ENCODE measurements at regions not wholly inside any gene's neighbourhood (a gene's known extent, or its start where the extent isn't known, plus 50 kb on each side); places are given as distances from the start of the nearest gene placed in this dataset.

DNA sequence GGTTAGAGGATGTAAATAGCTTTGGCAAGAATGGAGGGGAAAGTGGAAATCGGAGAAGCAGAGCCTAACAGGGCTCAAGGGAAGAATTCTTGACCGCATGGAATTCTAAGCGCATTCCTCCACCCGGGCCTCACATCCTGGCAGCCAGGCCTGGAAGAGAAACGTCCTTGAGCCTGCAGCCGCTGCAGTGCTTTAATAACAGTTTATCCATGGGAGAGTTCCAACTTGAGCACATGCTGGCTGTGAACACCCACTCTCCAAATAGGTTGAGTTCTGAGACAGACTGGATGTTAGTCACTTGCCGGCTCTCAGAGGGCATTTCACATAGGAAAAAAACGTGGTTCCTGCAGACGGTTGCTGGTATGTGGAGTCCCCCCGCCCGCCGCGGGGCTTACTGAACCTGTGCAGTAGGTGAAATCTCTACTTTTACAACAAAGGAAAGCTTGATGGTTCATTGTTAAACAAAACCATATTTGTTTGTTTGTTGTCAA lies 61.4 kb upstream of the STEAP1B start (continued):
- TF ChIP-seq HOXB5 (CRISPR knock-in tag; IDR thresholded peaks at IDR 0.05) = no peak
- no peak for TF ChIP-seq RARB (CRISPR knock-in tag; IDR thresholded peaks at IDR 0.05)
- no peak for TF ChIP-seq TFCP2L1 (CRISPR knock-in tag; IDR thresholded peaks at IDR 0.05)
- no peak for TF ChIP-seq RNF2 (IDR thresholded peaks at IDR 0.05; ENCODE audit: borderline replicate concordance, low read depth)
- no peak for TF ChIP-seq HOXA7 (CRISPR knock-in tag; IDR thresholded peaks at IDR 0.05)
- no peak for TF ChIP-seq POLR2A (IDR thresholded peaks at IDR 0.05; ENCODE audit: low read length)
- TF ChIP-seq, protein P1, sequence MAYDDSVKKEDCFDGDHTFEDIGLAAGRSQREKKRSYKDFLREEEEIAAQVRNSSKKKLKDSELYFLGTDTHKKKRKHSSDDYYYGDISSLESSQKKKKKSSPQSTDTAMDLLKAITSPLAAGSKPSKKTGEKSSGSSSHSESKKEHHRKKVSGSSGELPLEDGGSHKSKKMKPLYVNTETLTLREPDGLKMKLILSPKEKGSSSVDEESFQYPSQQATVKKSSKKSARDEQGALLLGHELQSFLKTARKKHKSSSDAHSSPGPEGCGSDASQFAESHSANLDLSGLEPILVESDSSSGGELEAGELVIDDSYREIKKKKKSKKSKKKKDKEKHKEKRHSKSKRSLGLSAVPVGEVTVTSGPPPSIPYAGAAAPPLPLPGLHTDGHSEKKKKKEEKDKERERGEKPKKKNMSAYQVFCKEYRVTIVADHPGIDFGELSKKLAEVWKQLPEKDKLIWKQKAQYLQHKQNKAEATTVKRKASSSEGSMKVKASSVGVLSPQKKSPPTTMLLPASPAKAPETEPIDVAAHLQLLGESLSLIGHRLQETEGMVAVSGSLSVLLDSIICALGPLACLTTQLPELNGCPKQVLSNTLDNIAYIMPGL (CRISPR knock-in tag; IDR thresholded peaks at IDR 0.05; ENCODE audit: borderline replicate concordance) = no peak
- peak; percentile 29; the same call in 1 of the 2 replicates for TF ChIP-seq GATA3 (IDR thresholded peaks at IDR 0.05; ENCODE audit: borderline replicate concordance)
- peak; percentile 66; the same call in 1 of the 2 replicates for TF ChIP-seq HOXB13 (CRISPR knock-in tag; IDR thresholded peaks at IDR 0.05; ENCODE audit: low read depth)
- TF ChIP-seq KDM1A (IDR thresholded peaks at IDR 0.05; ENCODE audit: low read depth) = no peak
- no peak for TF ChIP-seq MYC (IDR thresholded peaks at IDR 0.05; ENCODE audit: borderline replicate concordance, low read length)
- TF ChIP-seq EHMT2 (IDR thresholded peaks at IDR 0.05; ENCODE audit: low read depth) = no peak
- TF ChIP-seq, protein P2, sequence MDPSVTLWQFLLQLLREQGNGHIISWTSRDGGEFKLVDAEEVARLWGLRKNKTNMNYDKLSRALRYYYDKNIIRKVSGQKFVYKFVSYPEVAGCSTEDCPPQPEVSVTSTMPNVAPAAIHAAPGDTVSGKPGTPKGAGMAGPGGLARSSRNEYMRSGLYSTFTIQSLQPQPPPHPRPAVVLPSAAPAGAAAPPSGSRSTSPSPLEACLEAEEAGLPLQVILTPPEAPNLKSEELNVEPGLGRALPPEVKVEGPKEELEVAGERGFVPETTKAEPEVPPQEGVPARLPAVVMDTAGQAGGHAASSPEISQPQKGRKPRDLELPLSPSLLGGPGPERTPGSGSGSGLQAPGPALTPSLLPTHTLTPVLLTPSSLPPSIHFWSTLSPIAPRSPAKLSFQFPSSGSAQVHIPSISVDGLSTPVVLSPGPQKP (IDR thresholded peaks at IDR 0.05; ENCODE audit: low read depth, low read length) = no peak
- TF ChIP-seq RFX5 (IDR thresholded peaks at IDR 0.05) = no peak
- no peak for TF ChIP-seq FOSB (CRISPR knock-in tag; IDR thresholded peaks at IDR 0.05)
- no peak for TF ChIP-seq JUNB (IDR thresholded peaks at IDR 0.05)
- no peak for TF ChIP-seq TP53 (CRISPR knock-in tag; IDR thresholded peaks at IDR 0.05)
- TF ChIP-seq CHD2 (IDR thresholded peaks at IDR 0.05; ENCODE audit: low read length, partially characterized antibody) = no peak
- TF ChIP-seq, protein P3, sequence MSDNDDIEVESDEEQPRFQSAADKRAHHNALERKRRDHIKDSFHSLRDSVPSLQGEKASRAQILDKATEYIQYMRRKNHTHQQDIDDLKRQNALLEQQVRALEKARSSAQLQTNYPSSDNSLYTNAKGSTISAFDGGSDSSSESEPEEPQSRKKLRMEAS (IDR thresholded peaks at IDR 0.05) = peak; percentile 79

DNA sequence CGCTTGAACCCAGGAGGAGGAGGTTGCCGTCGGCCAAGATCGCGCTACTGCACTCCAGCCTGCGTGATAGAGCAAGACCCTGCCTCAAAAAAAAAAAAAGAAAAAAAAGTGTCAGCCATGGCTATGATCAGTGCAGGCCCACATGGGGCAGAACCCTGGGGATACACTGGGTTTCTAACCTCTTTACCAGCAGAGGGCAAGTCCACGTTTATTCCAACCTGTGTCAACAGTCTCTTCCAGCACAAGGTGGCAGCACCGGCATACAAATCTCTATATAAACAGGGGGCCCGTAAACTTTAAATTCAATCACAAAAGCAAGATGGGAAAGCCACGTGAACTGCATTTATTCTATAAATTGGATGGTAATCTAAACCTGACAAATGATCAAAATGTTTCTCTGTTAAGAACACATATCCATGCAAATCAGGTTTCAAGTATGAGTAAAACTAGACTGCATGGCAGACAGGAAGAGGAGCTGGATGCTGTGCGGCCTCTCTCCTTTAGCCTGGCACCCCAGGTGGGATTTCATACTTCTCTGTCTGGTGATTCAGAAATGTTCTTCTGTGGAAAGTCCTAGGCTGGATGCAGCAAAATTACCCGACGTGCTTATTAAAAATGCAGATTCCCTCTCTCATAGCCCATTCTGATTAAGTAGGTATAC lies 60.0 kb upstream of the STEAP1B start:
- 38% methylated on average over 13 of the region's 13 CpGs for WGBS (ENCODE audit: missing lambda C conversion rate)
- CTCF ChIA-PET = interaction anchor here (0.5 to 10.2 kb wide), 80 partner anchors 9 to 694 kb away, joined by 3 to 477 read pairs (median 4); partner anchors contain the start of genes IL6 and KLHL7
- DNase-seq (ENCODE audit: low read depth in 1 of 2, low spot score in 1 of 2) = peak; percentile 80 to 85
- no peak for FAIRE-seq
- H3K4me2 ChIP-seq = peak overlapping the region; percentile 4; the same call in 1 of the 3 replicates
- TF ChIP-seq, protein P4, sequence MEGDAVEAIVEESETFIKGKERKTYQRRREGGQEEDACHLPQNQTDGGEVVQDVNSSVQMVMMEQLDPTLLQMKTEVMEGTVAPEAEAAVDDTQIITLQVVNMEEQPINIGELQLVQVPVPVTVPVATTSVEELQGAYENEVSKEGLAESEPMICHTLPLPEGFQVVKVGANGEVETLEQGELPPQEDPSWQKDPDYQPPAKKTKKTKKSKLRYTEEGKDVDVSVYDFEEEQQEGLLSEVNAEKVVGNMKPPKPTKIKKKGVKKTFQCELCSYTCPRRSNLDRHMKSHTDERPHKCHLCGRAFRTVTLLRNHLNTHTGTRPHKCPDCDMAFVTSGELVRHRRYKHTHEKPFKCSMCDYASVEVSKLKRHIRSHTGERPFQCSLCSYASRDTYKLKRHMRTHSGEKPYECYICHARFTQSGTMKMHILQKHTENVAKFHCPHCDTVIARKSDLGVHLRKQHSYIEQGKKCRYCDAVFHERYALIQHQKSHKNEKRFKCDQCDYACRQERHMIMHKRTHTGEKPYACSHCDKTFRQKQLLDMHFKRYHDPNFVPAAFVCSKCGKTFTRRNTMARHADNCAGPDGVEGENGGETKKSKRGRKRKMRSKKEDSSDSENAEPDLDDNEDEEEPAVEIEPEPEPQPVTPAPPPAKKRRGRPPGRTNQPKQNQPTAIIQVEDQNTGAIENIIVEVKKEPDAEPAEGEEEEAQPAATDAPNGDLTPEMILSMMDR (IDR thresholded peaks at IDR 0.05) = peak; percentile 99
- TF ChIP-seq, protein P5, sequence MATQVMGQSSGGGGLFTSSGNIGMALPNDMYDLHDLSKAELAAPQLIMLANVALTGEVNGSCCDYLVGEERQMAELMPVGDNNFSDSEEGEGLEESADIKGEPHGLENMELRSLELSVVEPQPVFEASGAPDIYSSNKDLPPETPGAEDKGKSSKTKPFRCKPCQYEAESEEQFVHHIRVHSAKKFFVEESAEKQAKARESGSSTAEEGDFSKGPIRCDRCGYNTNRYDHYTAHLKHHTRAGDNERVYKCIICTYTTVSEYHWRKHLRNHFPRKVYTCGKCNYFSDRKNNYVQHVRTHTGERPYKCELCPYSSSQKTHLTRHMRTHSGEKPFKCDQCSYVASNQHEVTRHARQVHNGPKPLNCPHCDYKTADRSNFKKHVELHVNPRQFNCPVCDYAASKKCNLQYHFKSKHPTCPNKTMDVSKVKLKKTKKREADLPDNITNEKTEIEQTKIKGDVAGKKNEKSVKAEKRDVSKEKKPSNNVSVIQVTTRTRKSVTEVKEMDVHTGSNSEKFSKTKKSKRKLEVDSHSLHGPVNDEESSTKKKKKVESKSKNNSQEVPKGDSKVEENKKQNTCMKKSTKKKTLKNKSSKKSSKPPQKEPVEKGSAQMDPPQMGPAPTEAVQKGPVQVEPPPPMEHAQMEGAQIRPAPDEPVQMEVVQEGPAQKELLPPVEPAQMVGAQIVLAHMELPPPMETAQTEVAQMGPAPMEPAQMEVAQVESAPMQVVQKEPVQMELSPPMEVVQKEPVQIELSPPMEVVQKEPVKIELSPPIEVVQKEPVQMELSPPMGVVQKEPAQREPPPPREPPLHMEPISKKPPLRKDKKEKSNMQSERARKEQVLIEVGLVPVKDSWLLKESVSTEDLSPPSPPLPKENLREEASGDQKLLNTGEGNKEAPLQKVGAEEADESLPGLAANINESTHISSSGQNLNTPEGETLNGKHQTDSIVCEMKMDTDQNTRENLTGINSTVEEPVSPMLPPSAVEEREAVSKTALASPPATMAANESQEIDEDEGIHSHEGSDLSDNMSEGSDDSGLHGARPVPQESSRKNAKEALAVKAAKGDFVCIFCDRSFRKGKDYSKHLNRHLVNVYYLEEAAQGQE (IDR thresholded peaks at IDR 0.05) = no peak
- TF ChIP-seq NPAS2 (CRISPR knock-in tag; IDR thresholded peaks at IDR 0.05; ENCODE audit: borderline replicate concordance) (no peak), SMC3 (IDR thresholded peaks at IDR 0.05) (peak; percentile 99), NR3C1 (IDR thresholded peaks at IDR 0.05) (no peak), JUNB (IDR thresholded peaks at IDR 0.05) (no peak), RAD21 (conservative IDR thresholded peaks at IDR 0.05 in 1 of 2, IDR thresholded peaks at IDR 0.05 in 1 of 2) (peak; percentile 90 to 99), MAFK (IDR thresholded peaks at IDR 0.05; ENCODE audit: partially characterized antibody) (no peak), FOXS1 (CRISPR knock-in tag; IDR thresholded peaks at IDR 0.05) (peak; percentile 26; the same call in 1 of the 2 replicates)
- TF ChIP-seq, protein P6, sequence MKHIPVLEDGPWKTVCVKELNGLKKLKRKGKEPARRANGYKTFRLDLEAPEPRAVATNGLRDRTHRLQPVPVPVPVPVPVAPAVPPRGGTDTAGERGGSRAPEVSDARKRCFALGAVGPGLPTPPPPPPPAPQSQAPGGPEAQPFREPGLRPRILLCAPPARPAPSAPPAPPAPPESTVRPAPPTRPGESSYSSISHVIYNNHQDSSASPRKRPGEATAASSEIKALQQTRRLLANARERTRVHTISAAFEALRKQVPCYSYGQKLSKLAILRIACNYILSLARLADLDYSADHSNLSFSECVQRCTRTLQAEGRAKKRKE (CRISPR knock-in tag; IDR thresholded peaks at IDR 0.05; ENCODE audit: low read depth) = no peak
- TF ChIP-seq, protein P3 (IDR thresholded peaks at IDR 0.05) = no peak
- H3K4me3 ChIP-seq = no peak overlapping the region
- H3K9me3 ChIP-seq = no peaks in the 10 kb centered on the region
- ATAC-seq = peak; percentile 82 to 92
- peaks cover 46% of the 10 kb centered on the region for H3K4me1 ChIP-seq
- POLR2A ChIA-PET = interaction anchor here (0.9 to 2.1 kb wide), 5 partner anchors 112 to 301 kb away, joined by 4 to 16 read pairs (median 7); partner anchors contain the start of gene IL6
- peak overlapping the region in 1 of 2 experiments; percentile 74; a peak in 3 of 6 replicates for H3K27ac ChIP-seq
